HG03378 (cell line): ENCODE measurements at regions not wholly inside any gene's neighbourhood (a gene's known extent, or its start where the extent isn't known, plus 50 kb on each side); places are given as distances from the start of the nearest gene placed in this dataset.

ENCODE experiments used
- ATAC-seq: cut with Tn5 transposase; IDR thresholded peaks from one replicate; pipeline ENCODE4 v1.9.1; 2021; ENCODE audit warnings: mild to moderate bottlenecking, moderate library complexity; ENCODE audit not compliant: unreplicated experiment

DNA sequence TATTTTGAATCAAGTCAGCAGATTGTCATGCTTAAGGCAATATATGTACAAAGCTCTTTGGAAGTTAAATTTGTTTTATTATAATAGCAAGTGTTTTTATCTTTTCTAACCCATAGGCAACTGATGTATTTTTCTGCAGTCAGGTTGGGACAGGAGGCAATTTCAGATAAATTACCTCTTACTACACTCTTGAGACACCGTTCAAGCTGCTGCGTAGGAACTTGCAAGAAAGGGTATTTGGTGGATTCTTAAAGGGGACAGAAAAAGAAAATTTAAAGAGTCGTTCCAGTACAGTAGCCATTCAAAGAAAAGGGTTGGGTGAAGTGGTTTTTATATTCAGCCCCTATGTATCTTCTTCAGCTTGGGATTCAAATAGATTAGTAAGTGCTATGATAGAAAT is 112.4 kb upstream of the APC start:
- ATAC-seq = no peak

- ATAC-seq = no peak
These were observed 111.8 kb upstream of the APC start for GRCh38 chr5:112625689-112626438.

GRCh38 chr5:112626715-112627114 is 111.0 kb upstream of the APC start:
- ATAC-seq = no peak

DNA sequence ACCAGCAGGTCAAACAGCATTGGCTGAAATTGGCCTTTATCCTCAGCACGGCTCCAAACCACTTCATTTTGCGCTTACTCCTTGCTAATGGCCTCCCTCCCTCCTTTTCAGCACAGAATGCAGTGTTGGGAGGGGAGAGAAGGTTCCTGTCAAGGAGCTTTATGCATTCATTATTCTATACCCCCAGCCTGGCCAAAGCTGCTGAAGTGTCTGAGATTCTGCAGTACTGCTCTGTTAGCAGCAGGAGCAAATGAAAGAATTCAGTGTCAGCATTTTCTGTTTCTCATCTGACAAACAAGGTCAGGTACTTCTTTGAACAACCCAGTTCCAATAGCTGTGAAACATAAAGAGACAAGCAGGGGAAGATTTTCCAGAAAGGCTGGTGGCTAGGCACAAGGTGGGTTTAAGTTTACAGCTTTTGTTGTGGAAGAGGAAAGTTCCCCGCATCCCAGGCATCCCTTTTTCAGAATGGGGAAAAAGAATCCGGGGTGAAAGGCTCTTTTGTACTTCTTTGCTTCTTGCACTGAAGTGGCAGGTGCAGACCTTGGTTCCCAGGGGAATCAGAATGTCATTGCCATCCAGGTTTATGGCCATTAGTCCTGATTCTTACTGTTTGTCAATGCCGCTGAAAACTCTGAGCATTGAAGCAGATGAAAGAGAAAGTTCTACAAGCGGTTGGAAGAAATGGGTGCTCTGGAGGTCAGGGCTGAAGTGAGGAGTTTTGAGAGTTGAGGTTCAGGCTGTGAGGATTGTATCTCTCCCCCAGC is 109.3 kb upstream of the APC start:
- ATAC-seq = no peak

DNA sequence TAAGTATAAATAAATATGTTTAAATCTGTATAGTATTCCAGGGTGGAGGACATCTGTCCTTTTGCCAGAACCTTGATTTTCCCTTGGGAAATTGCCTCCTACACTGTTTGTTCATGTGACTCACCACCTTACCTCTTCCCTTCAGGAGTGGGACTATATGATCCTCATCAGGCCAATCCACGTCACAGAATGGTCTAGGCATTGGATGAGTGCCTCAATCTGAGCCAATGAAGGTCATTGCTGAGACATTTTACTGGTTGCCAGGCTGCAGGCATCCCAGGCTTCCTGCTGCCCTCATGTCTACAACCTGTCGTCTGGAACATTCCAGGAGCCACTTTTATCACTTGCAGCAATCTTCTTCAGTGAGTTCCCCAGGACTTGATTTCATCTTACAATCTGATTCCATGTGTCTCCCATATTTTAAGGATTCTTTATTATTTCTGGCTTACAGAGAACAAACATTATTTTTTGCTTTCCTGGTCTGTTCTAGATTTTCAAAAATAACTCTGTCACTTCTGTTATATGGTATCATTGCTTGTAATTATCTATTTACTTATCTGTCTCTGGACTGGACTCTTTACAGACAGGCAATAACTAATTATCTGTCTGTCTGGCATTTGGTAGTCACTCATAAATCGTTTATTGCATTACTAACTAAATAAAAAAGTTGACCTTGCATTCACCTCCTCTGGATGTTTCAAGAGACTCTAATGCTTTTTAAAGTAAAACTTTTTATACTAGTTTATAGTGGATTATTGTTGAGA is 107.3 kb upstream of the APC start:
- no peak for ATAC-seq

- ATAC-seq = no peak
These were observed 103.5 kb upstream of the APC start for GRCh38 chr5:112634166-112634565.

GRCh38 chr5:112634796-112635195 is 102.9 kb upstream of the APC start:
- ATAC-seq = no peak

DNA sequence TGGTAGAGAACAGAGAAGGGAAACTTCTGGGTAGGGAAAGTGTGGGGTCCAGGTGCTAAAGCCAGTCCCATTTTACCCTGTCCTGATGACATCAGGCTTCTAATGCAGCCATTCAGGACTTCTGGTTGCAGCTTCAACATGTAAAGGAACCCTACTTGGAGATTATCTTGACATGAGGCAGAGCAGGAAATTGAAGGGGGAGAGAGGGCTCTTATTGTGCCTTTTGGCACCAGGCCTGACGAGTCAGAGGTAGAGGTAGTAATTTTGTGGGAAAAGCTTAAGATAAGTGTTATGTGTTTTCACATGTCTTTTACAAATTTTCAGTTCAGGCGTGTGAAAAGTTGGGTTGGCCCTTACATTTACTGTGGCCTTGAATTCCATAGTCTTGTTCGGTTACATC is 102.4 kb upstream of the APC start:
- no peak for ATAC-seq

DNA sequence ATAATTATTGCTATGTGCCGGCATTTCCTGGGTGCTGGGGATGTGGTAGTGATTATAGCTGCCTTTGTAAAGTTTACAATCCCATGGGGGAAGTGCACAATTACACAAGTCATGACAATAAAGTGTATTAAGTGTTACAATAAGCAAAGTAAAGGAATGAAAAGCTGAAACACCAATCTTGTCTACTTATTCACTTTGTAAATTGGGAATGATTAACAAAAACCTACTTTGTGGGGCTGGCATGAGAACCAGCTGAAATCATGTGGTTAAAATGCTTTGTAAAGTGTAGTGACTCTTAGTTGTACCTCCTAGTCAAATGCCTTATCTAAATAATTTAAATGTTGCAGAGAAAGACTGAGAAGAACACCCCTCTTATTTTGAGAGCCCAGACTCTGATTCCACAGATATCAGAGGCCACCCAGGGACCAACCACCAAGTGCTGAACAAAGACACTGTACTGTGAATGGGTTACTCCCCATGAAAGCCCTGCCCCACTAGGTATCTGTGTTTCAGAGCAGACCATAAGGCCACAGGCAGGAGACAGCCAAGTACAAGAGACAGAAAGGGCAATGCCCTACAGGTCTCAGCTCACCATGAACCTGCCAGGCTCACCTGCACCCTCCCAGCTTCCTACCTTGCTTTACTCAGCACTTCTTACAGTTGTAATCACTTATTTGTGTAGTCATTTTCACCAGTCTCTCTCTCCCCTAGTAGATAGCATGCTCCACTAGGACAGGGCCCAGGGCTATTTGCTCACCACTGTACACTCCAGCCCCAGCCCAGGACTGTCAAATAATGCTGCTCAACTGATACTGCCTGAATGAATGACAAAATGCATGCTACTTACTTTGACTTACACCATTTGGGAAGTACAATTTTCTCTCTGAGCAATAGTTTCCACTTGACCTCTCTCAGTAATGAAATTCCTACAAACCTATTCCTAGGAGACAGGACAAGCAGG is 101.6 kb upstream of the APC start:
- ATAC-seq = no peak

- ATAC-seq = no peak
These were observed 100.9 kb upstream of the APC start for GRCh38 chr5:112636751-112637150.

GRCh38 chr5:112637343-112637742 is 100.3 kb upstream of the APC start:
- ATAC-seq = no peak

DNA sequence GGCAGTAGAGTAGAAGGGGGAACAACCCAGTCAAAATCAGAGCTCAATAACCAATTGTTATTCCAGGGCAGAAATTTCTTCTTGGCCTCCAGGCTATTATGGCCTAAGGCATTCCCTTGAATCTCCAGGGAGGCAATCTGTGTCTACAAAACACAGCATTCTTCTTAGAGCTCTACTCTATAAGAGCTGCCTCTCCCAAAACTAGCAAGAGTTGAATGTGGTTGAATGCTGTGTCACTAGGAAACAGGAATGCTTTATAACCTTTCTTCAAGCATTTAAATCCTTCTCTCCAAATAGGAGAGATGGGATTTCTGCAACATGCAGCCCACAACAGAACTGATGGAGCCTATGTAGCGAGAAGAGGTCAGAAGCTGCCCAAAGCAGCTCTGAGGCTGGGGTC is 97.1 kb upstream of the APC start:
- ATAC-seq = no peak

- ATAC-seq = no peak
These were observed 96.1 kb upstream of the APC start for GRCh38 chr5:112641515-112642110.

GRCh38 chr5:112642885-112643284 is 94.8 kb upstream of the APC start:
- no peak for ATAC-seq

DNA sequence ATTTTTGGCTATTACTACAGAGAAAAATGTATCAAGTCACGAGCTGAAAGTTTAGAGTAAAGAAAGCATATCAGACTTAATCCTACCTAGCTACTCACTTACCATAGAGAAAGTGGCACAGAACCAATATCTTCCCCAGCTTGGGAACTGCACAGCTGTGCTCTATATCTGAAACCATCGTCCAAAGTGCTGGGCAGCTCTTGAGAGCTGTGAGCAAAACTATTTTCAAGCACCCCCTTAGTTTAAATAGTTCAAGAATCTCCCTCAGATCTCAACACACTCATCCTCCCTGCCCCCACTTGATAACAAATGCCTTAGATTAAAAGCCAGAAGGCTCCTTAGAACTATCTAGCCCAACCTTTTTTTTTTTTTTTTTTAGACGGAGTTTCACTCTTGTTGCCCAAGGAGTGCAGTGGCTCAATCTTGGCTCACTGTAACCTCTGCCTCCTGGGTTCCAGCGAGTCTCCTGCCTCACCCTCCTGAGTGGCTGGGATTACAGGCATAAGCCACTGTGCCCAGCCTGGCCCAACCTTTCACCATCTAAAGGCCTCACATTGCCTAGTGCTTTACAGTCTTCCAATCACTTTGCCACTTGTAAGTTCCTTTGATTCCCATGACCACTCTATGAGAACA is 94.2 kb upstream of the APC start:
- ATAC-seq = no peak

DNA sequence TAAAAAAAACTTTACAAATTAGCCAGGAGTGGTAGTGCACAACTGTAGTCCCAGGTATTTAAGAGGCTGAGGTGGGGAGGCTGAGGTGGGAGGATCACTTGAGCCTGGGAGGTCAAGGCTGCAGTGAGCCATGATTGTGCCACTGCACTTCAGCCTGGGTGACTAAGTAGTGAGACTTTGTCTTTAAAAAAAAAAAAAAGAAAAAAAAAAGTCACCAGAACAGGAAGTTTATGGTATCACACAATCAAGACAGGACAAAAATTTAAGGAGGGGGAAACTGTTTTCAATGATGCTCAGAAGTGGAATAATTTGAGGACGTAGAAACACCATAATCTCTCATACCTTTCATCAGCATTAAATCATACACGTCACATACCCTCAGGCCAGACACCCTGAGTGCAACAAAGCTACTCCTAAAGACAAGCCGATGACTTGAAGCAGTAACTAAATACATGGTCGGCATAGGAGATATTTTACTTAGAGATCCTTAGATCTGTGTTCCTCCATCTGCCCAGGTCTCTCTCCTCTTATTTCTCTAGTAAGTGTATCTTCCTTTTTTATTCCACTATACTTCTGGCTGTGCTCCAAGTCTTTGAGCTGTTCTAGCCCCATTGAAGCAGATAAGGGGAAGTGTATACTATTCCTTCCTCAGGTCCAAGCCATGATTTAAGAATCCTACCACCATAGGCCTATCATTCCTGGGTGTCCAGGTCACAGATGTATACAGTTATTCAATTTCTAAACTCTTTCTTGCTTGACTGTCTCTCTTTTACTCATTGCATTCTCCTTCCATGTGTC is 91.3 kb upstream of the APC start:
- no peak for ATAC-seq

GRCh38 chr5:112647428-112647827 is 90.3 kb upstream of the APC start:
- ATAC-seq = no peak

- no peak for ATAC-seq
These were observed 89.4 kb upstream of the APC start for GRCh38 chr5:112648264-112648663.

- no peak for ATAC-seq
These were observed 87.8 kb upstream of the APC start for GRCh38 chr5:112649882-112650281.
